ENCODE measurements at regions not wholly inside any gene's neighbourhood (a gene's known extent, or its start where the extent isn't known, plus 50 kb on each side); places are given as distances from the start of the nearest gene placed in this dataset.

- CTCF ChIA-PET = no interaction called here
Observed at GRCh38 chr12:115898670-115899069, 378.8 kb downstream of the MED13L start.

More at GRCh38 chr12:115898670-115899069, 378.8 kb downstream of the MED13L start:
- Histone ChIP-seq H3K9ac (no peak overlapping the region), H2AFZ (ENCODE audit: low read depth) (no peak overlapping the region), H3F3A (replicated peaks; ENCODE audit: insufficient read depth) (no peaks in the 10 kb centered on the region), H4K20me1 (ENCODE audit: insufficient read depth) (no peaks in the 10 kb centered on the region), H3K27me3 (ENCODE audit: insufficient read depth) (no peaks in the 10 kb centered on the region; the same call in 1 of the 2 replicates), H3K4me1 (ENCODE audit: control insufficient read depth in 1 of 2, insufficient read depth in 2 of 2, low read depth in 1 of 2, low read length in 1 of 2) (no peaks in the 10 kb centered on the region), H3K4me2 (no peak overlapping the region), H3K9me2 (no peaks in the 10 kb centered on the region), H3K79me2 (ENCODE audit: insufficient read depth) (no peaks in the 10 kb centered on the region), H3K36me3 (replicated peaks in 1 of 2; ENCODE audit: control insufficient read depth in 1 of 2, insufficient read depth in 2 of 2, low read length in 1 of 2) (no peaks in the 10 kb centered on the region), H3K9me3 (no peaks in the 10 kb centered on the region), H3K27ac (ENCODE audit: low read depth in 2 of 2, low read length in 1 of 2) (no peak overlapping the region), H3K4me3 (ENCODE audit: low read depth in 2 of 2, low read length in 1 of 2) (no peak overlapping the region)
- no peak for DNase-seq
- no peak for TF ChIP-seq RAD21 (IDR thresholded peaks at IDR 0.05; ENCODE audit: low read length)
- TF ChIP-seq SMC3 (IDR thresholded peaks at IDR 0.05; ENCODE audit: low read depth, low read length) = no peak
- TF ChIP-seq ELF1 (IDR thresholded peaks at IDR 0.05) = no peak
- TF ChIP-seq, protein P1, sequence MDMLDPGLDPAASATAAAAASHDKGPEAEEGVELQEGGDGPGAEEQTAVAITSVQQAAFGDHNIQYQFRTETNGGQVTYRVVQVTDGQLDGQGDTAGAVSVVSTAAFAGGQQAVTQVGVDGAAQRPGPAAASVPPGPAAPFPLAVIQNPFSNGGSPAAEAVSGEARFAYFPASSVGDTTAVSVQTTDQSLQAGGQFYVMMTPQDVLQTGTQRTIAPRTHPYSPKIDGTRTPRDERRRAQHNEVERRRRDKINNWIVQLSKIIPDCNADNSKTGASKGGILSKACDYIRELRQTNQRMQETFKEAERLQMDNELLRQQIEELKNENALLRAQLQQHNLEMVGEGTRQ (IDR thresholded peaks at IDR 0.05; ENCODE audit: borderline replicate concordance, low read depth, low read length) = no peak
- TF ChIP-seq IRF3 (IDR thresholded peaks at IDR 0.05; ENCODE audit: low read depth, low read length) = no peak
- TF ChIP-seq EP300 (IDR thresholded peaks at IDR 0.05; ENCODE audit: borderline replicate concordance in 1 of 2, low read depth in 1 of 2, low read length in 1 of 2) = no peak
- TF ChIP-seq MAX (IDR thresholded peaks at IDR 0.05; ENCODE audit: low read depth) = no peak
- no peak for TF ChIP-seq REST (IDR thresholded peaks at IDR 0.05; ENCODE audit: low read depth, low read length)
- TF ChIP-seq TCF12 (IDR thresholded peaks at IDR 0.05) = no peak
- TF ChIP-seq, protein P2, sequence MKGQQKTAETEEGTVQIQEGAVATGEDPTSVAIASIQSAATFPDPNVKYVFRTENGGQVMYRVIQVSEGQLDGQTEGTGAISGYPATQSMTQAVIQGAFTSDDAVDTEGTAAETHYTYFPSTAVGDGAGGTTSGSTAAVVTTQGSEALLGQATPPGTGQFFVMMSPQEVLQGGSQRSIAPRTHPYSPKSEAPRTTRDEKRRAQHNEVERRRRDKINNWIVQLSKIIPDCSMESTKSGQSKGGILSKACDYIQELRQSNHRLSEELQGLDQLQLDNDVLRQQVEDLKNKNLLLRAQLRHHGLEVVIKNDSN (IDR thresholded peaks at IDR 0.05; ENCODE audit: borderline replicate concordance, low read depth) = no peak
- TF ChIP-seq PBX3 (IDR thresholded peaks at IDR 0.05) = no peak
- TF ChIP-seq SIN3A (IDR thresholded peaks at IDR 0.05; ENCODE audit: borderline replicate concordance, low read depth, low read length) = no peak
- no peak for TF ChIP-seq FOXM1 (IDR thresholded peaks at IDR 0.05; ENCODE audit: low read depth)
- TF ChIP-seq EZH2phosphoT487 (IDR thresholded peaks at IDR 0.05; ENCODE audit: borderline replicate concordance, low read depth) = no peak
- no peak for TF ChIP-seq YY1 (IDR thresholded peaks at IDR 0.05; ENCODE audit: low read depth)
- TF ChIP-seq MXI1 (IDR thresholded peaks at IDR 0.05; ENCODE audit: low read depth, low read length) = no peak
- no peak for TF ChIP-seq CHD2 (IDR thresholded peaks at IDR 0.05; ENCODE audit: low read length, partially characterized antibody)
- 9% methylated on average over 1 of the region's 1 CpG for WGBS (ENCODE audit: low lambda C conversion rate)
- POLR2A ChIA-PET = no interaction called here

Measured in SK-N-SH (cell line).